ENCODE measurements at regions not wholly inside any gene's neighbourhood (a gene's known extent, or its start where the extent isn't known, plus 50 kb on each side); places are given as distances from the start of the nearest gene placed in this dataset.

DNA sequence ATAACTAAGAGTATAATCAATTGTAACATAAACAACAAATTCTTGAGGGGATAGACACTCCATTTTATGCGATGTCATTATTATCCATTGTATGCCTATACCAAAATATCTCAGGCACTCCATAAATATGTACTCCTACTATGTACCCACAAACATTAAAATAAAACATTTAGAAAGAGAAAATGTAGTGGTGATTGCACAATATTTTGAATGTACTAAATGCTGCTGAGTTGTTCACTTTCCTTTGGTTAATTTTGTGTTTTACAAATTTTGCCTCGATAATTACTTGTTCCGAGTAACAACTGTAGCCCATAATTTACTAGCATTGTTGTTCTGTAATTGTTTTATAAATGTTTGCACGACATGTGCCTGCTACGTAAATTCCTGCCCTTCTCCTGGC, 131.3 kb downstream of the DCLK3 start:
- no peaks in the 10 kb centered on the region for H3K27me3 ChIP-seq (replicated peaks; ENCODE audit: insufficient read depth, low read length)
- no peak overlapping the region for H3K9ac ChIP-seq (ENCODE audit: low read length)
- no peaks in the 10 kb centered on the region for H3K9me2 ChIP-seq (replicated peaks; ENCODE audit: insufficient read depth, low read length)
- TF ChIP-seq EZH2 (optimal IDR thresholded peaks at IDR 0.05; ENCODE audit: low read depth, low read length): no peak
- no peak for TF ChIP-seq CTCF (IDR thresholded peaks at IDR 0.05; ENCODE audit: low read length)
- no peaks in the 10 kb centered on the region for H3K36me3 ChIP-seq (replicated peaks; ENCODE audit: insufficient read depth, low read length)
- no peaks in the 10 kb centered on the region for H4K20me1 ChIP-seq (ENCODE audit: insufficient read depth, low read length)
- no peak overlapping the region for H3K27ac ChIP-seq (ENCODE audit: low read length)
- H3K9me3 ChIP-seq (replicated peaks; ENCODE audit: insufficient read depth, low read length): no peaks in the 10 kb centered on the region
- no peak overlapping the region for H3K4me2 ChIP-seq (ENCODE audit: low read depth, low read length)
- H3K79me2 ChIP-seq (ENCODE audit: low read length): no peaks in the 10 kb centered on the region
- no peaks in the 10 kb centered on the region for H3F3A ChIP-seq (ENCODE audit: insufficient read depth, low read length)
- H3K4me3 ChIP-seq (ENCODE audit: low read length): no peak overlapping the region
- no peaks in the 10 kb centered on the region for H3K4me1 ChIP-seq (ENCODE audit: low read length)
- DNase-seq: no peak
- no peak overlapping the region for H2AFZ ChIP-seq (ENCODE audit: low read length)

DNA sequence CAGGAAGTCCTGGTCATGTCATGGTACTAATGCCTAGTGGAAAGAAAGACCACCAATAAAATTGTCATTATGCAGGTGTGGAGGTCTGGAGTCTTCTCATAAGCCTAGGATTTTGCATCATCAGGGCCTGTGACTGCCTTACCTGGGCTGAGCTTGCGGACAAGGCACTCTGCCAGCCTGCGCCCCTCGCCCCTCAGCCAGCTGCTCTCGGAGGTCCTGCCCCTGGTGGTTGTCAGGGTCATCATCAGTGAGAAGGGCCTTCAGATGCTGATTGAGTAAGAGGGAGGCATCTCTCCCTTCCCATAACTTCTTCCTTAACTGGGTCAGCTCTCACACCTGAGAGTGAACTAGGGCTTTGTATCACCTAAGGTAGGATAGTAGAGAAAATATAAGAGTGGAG, 132.8 kb downstream of the DCLK3 start:
- no peak overlapping the region for H3K27ac ChIP-seq (ENCODE audit: low read length)
- H4K20me1 ChIP-seq (ENCODE audit: insufficient read depth, low read length): no peaks in the 10 kb centered on the region
- H3F3A ChIP-seq (ENCODE audit: insufficient read depth, low read length): no peaks in the 10 kb centered on the region
- no peaks in the 10 kb centered on the region for H3K36me3 ChIP-seq (replicated peaks; ENCODE audit: insufficient read depth, low read length)
- TF ChIP-seq EZH2 (optimal IDR thresholded peaks at IDR 0.05; ENCODE audit: low read depth, low read length) (no peak), CTCF (IDR thresholded peaks at IDR 0.05; ENCODE audit: low read length) (no peak), EZH2phosphoT487 (IDR thresholded peaks at IDR 0.05; ENCODE audit: low read length) (no peak)
- H3K4me3 ChIP-seq (ENCODE audit: low read length): no peak overlapping the region
- no peaks in the 10 kb centered on the region for H3K9me3 ChIP-seq (replicated peaks; ENCODE audit: insufficient read depth, low read length)
- no peaks in the 10 kb centered on the region for H3K4me1 ChIP-seq (ENCODE audit: low read length)
- no peak for DNase-seq
- H3K9ac ChIP-seq (ENCODE audit: low read length): no peak overlapping the region
- no peaks in the 10 kb centered on the region for H3K27me3 ChIP-seq (replicated peaks; ENCODE audit: insufficient read depth, low read length)
- no peak overlapping the region for H2AFZ ChIP-seq (ENCODE audit: low read length)
- H3K79me2 ChIP-seq (ENCODE audit: low read length): no peaks in the 10 kb centered on the region
- no peak overlapping the region for H3K4me2 ChIP-seq (ENCODE audit: low read depth, low read length)
- H3K9me2 ChIP-seq (replicated peaks; ENCODE audit: insufficient read depth, low read length): no peaks in the 10 kb centered on the region

- Histone ChIP-seq H4K20me1 (ENCODE audit: insufficient read depth, low read length) (no peaks in the 10 kb centered on the region), H3F3A (ENCODE audit: insufficient read depth, low read length) (no peaks in the 10 kb centered on the region), H3K9me2 (replicated peaks; ENCODE audit: insufficient read depth, low read length) (no peaks in the 10 kb centered on the region), H3K36me3 (replicated peaks; ENCODE audit: insufficient read depth, low read length) (no peaks in the 10 kb centered on the region), H3K27me3 (replicated peaks; ENCODE audit: insufficient read depth, low read length) (no peaks in the 10 kb centered on the region), H3K4me3 (ENCODE audit: low read length) (no peak overlapping the region), H3K4me1 (ENCODE audit: low read length) (no peaks in the 10 kb centered on the region), H2AFZ (ENCODE audit: low read length) (no peak overlapping the region), H3K79me2 (ENCODE audit: low read length) (no peaks in the 10 kb centered on the region), H3K4me2 (ENCODE audit: low read depth, low read length) (no peak overlapping the region), H3K27ac (ENCODE audit: low read length) (no peak overlapping the region), H3K9me3 (replicated peaks; ENCODE audit: insufficient read depth, low read length) (no peaks in the 10 kb centered on the region), H3K9ac (ENCODE audit: low read length) (no peak overlapping the region)
- TF ChIP-seq CTCF (IDR thresholded peaks at IDR 0.05; ENCODE audit: low read length): no peak
- no peak for TF ChIP-seq EZH2phosphoT487 (IDR thresholded peaks at IDR 0.05; ENCODE audit: low read length)
- TF ChIP-seq EZH2 (optimal IDR thresholded peaks at IDR 0.05; ENCODE audit: low read depth, low read length): no peak
- DNase-seq: no peak
Observed at GRCh38 chr3:36615861-36616260, 148.5 kb downstream of the DCLK3 start.

Data from MM.1S (cell line).